LNCAP (cell line): ENCODE measurements at regions not wholly inside any gene's neighbourhood (a gene's known extent, or its start where the extent isn't known, plus 50 kb on each side); places are given as distances from the start of the nearest gene placed in this dataset.

Experiments
- TF ChIP-seq, protein P1 (sequence below): fragments of 450-650 bp; IDR thresholded peaks from 2 replicates; pipeline ENCODE4 v1.5.1; 2017; ENCODE audit warnings: mild to moderate bottlenecking

DNA sequence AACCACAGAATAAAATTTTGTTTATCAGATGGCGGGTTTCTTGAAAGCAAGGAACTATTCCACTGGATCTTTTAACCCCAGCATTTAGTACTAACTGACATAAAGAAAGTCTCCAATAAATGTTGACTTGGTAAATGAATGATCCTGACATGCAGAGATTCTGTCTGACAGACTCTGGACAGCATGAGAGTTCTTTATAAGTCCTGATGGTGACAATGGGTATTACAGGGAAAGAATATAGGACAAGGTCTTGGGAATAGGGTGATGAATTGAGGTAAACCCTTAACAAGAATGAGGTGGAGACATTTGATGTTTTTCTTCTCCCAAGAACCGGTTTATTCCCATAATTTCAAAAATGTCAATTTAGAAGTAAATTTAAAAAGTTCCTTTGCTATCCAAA lies 453.9 kb downstream of the TUSC1 start:
- TF ChIP-seq, protein P1, sequence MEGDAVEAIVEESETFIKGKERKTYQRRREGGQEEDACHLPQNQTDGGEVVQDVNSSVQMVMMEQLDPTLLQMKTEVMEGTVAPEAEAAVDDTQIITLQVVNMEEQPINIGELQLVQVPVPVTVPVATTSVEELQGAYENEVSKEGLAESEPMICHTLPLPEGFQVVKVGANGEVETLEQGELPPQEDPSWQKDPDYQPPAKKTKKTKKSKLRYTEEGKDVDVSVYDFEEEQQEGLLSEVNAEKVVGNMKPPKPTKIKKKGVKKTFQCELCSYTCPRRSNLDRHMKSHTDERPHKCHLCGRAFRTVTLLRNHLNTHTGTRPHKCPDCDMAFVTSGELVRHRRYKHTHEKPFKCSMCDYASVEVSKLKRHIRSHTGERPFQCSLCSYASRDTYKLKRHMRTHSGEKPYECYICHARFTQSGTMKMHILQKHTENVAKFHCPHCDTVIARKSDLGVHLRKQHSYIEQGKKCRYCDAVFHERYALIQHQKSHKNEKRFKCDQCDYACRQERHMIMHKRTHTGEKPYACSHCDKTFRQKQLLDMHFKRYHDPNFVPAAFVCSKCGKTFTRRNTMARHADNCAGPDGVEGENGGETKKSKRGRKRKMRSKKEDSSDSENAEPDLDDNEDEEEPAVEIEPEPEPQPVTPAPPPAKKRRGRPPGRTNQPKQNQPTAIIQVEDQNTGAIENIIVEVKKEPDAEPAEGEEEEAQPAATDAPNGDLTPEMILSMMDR = no peak

DNA sequence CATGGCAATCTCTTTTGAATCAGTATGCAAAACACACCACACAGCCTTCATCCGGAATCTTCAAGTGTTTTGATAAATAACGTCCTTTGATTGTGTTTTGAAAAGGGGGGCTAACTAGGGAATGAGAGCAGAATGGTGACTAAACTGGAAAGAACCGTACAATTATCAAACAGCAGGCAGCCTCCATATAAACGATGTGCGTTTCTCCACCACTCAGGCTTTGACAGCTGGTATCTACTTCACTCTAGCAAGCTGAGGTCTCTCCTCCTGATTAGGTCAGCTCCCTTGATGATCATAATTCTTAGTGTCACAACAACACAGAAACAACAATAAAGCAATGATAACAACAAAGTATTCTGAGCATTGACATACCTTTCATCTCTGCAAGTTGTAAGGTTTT lies 465.9 kb downstream of the TUSC1 start:
- TF ChIP-seq, protein P1 = no peak

DNA sequence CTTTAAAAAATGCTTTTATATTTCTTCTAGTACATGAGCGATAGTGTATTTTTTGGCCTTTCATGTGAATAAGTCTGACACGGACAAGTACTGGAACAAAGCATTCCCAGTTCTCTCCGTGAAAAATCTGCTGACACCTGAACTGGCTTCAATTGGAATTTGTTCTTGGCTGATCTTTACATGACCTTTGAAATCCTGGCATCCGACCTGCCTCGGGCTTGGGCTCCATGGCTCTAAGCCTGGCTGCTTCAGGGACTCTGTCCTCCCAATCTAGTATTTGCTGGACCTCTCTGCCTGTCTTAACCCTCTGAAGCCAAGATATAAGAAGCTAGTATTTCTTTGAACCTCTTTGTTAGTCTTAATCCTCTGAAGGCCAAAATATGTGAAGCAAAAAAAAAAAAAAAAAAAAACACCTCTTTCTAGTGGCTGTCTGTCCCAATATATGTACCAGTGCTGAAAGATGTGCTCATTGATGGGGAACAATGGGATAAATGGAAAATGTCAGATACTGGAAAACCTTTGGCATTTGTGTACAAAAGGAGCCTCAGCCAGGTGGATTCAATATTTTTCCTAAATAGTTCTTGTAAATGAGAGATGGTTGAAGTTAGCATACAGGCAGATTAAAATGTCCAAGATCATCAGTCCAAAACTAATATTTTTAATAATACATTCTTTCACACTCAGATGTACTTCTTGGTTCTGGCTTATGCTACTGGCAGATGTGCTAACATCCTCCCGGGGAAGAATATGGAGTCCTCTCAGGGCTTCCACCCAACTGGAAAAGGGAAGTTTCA lies 470.6 kb downstream of the TUSC1 start:
- TF ChIP-seq, protein P1 = no peak

DNA sequence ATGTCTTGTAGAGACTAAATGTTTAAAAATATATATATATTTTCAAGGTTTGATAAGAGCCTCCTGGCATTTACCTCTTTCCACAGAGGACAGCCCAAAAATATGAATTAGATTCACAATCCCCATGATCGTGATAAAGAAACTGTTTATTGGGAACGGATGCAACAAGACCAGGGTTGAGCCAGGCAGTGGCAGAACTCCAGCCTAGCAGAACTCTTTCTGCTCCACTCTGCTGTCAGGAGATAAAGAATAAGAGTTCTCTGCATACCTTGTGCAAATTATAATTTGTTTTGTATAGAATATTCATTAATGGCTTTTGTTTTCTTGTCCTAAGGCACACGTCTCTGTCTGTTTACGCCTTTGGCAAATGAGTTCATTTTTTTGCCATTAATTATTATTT lies 472.2 kb downstream of the TUSC1 start:
- TF ChIP-seq, protein P1 = no peak

DNA sequence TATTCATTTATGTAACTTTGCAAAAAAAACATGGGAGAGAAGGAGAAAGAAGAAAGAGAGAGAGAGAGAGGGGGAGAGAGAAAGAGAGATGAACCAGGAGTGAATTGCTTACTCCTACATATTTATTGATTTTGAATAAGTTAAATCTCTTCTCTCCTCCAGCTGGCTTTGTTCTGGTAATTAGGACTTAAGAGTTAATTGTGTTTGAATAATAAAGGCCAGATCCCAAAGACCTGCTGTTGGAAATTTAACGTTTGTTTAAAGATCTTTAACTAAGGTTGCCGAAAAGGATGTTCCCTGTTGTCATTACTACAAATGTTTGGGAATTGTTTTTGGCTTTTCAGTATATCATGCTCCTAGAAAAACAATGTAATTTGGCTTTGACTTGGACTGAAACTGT lies 473.0 kb downstream of the TUSC1 start:
- TF ChIP-seq, protein P1 = no peak

DNA sequence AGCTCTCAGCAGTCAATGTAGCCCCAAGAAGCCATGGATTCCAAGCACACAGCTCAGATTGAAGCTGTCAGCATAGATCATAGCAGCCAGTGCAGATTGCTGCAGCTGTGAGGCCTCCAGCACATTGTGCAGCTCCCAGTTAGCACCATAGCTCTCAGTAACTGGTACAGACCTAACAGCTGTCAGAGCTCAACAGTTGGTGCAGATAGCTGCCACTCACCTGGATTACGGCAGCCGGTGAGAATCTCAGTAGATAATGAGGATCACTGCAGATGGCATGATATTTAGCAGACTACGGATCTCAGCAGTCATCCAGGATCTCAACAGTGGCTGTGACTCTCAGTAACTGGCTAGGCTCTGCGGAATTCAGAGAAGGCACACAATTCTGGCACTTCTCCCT lies 500.4 kb downstream of the TUSC1 start:
- TF ChIP-seq, protein P1 = no peak

DNA sequence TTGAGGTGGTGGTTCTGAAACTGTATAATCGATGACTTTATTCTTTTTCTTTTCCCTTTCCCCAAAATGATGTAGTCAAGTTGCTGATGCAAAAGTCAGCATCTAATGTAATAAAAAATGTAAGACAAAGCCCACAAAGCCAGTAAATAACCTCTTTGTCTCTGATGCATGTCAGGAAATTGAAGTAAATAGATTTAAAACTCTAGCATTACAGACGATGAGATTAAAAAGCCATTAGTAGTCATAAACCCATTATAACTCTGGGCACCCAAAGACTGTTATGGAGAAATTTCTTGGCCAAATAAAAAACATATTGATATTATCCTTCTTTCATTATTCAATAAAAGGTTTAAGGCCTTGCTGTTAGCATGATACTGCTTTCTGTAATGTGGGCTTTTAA lies 548.7 kb downstream of the TUSC1 start:
- TF ChIP-seq, protein P1 = no peak

DNA sequence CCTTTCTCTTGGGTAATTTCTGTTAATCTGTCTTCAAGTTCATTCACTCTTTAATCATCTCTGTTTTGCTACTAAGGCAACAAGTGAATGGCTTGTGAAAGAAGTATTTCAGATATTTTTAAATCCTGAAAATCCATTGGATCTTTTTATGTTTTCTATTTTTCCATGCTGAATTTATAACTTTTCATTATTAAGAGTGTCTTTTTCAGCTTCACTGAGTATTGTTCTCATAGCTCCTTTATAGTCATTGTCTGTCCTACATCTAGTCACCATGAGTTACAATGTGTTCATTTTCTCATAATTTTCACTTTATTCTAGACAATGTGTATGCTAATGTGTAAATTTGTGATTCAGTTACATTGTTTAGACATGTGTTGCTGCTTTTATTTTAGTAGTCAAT lies 556.4 kb downstream of the TUSC1 start:
- TF ChIP-seq, protein P1 = no peak
